Testis (tissue), 2 donors: ENCODE measurements at regions not wholly inside any gene's neighbourhood (a gene's known extent, or its start where the extent isn't known, plus 50 kb on each side); places are given as distances from the start of the nearest gene placed in this dataset.

Experiments
- CTCF ChIP-seq, 3 experiments: fragments of 450-650 bp in 2 of 3; fragments of 200-600 bp in 1 of 3; sonication (generic) in 1 of 3; IDR thresholded peaks; one replicate each; pipeline ENCODE4 v1.5.1; 2016 to 2019; ENCODE audit warnings: antibody characterized with exemption in 3 of 3, mild to moderate bottlenecking in 2 of 3, moderate library complexity in 1 of 3
- POLR2A ChIP-seq: fragments of 450-650 bp; IDR thresholded peaks from one replicate; pipeline ENCODE4 v1.6.1; 2017; ENCODE audit warnings: antibody characterized with exemption, mild to moderate bottlenecking, moderate library complexity

- no peak for TF ChIP-seq CTCF (IDR thresholded peaks at IDR 0.05)
- TF ChIP-seq POLR2A, result no peak
Observed at GRCh38 chr11:70651031-70651430, 252.7 kb downstream of the CTTN start.
